ENCODE measurements at regions not wholly inside any gene's neighbourhood (a gene's known extent, or its start where the extent isn't known, plus 50 kb on each side); places are given as distances from the start of the nearest gene placed in this dataset.
"Not testable (repeated sequence)": the region's sequence is repeated elsewhere in the genome, so short reads cannot be mapped to it uniquely, and the experiment has no call there.

GRCh38 chr4:138500869-138501268 lies 258.7 kb upstream of the SLC7A11 start:
- no peak for DNase-seq (ENCODE audit: low read depth)

- no peak for DNase-seq (ENCODE audit: low read depth)
Measured at GRCh38 chr4:138499627-138500026, 257.5 kb upstream of the SLC7A11 start.

- DNase-seq (ENCODE audit: low read depth) = no peak
Measured at GRCh38 chr4:138494931-138495330, 252.8 kb upstream of the SLC7A11 start.

GRCh38 chr4:138494116-138494515 lies 252.0 kb upstream of the SLC7A11 start:
- no peak for DNase-seq (ENCODE audit: low read depth)

GRCh38 chr4:138492176-138492575 lies 250.0 kb upstream of the SLC7A11 start:
- no peak for DNase-seq (ENCODE audit: low read depth)

- no peak for DNase-seq (ENCODE audit: low read depth)
Measured at GRCh38 chr4:138488533-138488932, 246.4 kb upstream of the SLC7A11 start.

GRCh38 chr4:138487670-138488069 lies 245.5 kb upstream of the SLC7A11 start:
- DNase-seq (ENCODE audit: low read depth) = no peak

GRCh38 chr4:138487230-138487629 lies 245.1 kb upstream of the SLC7A11 start:
- DNase-seq (ENCODE audit: low read depth) = no peak

GRCh38 chr4:138485498-138485897 lies 243.3 kb upstream of the SLC7A11 start:
- DNase-seq (ENCODE audit: low read depth) = no peak

GRCh38 chr4:138475116-138475515 lies 233.0 kb upstream of the SLC7A11 start:
- no peak for DNase-seq (ENCODE audit: low read depth)

GRCh38 chr4:138473339-138473738 lies 231.2 kb upstream of the SLC7A11 start:
- no peak for DNase-seq (ENCODE audit: low read depth)

- DNase-seq (ENCODE audit: low read depth) = no peak
Measured at GRCh38 chr4:138460477-138461414, 218.6 kb upstream of the SLC7A11 start.

- DNase-seq (ENCODE audit: low read depth) = no peak
Measured at GRCh38 chr4:138458751-138459150, 216.6 kb upstream of the SLC7A11 start.

GRCh38 chr4:138456349-138456748 lies 214.2 kb upstream of the SLC7A11 start:
- not testable (repeated sequence) for DNase-seq (ENCODE audit: low read depth)

GRCh38 chr4:138455097-138455496 lies 212.9 kb upstream of the SLC7A11 start:
- no peak for DNase-seq (ENCODE audit: low read depth)

- DNase-seq (ENCODE audit: low read depth) = no peak
Measured at GRCh38 chr4:138452826-138453225, 210.7 kb upstream of the SLC7A11 start.

- no peak for DNase-seq (ENCODE audit: low read depth)
Measured at GRCh38 chr4:138451276-138451663, 209.1 kb upstream of the SLC7A11 start.

GRCh38 chr4:138450546-138451275 lies 208.6 kb upstream of the SLC7A11 start:
- DNase-seq (ENCODE audit: low read depth) = no peak

GRCh38 chr4:138449938-138450337 lies 207.8 kb upstream of the SLC7A11 start:
- no peak for DNase-seq (ENCODE audit: low read depth)

GRCh38 chr4:138448169-138448568 lies 206.0 kb upstream of the SLC7A11 start:
- no peak for DNase-seq (ENCODE audit: low read depth)

- DNase-seq (ENCODE audit: low read depth) = no peak
Measured at GRCh38 chr4:138446456-138446855, 204.3 kb upstream of the SLC7A11 start.

GRCh38 chr4:138445098-138445497 lies 202.9 kb upstream of the SLC7A11 start:
- no peak for DNase-seq (ENCODE audit: low read depth)

- DNase-seq (ENCODE audit: low read depth) = no peak
Measured at GRCh38 chr4:138444260-138444659, 202.1 kb upstream of the SLC7A11 start.
